Astrocyte of the cerebellum (primary cell): ENCODE measurements at regions not wholly inside any gene's neighbourhood (a gene's known extent, or its start where the extent isn't known, plus 50 kb on each side); places are given as distances from the start of the nearest gene placed in this dataset.

Source experiments
- DNase-seq: peaks from one replicate; pipeline ENCODE4 v3.0.0-alpha.2; 2011; ENCODE audit warnings: low read depth
- H3K4me3 ChIP-seq: 2 replicates; pipeline ENCODE4 v1.5.1; 2011; ENCODE audit warnings: mild to moderate bottlenecking, low read depth, low read length, moderate library complexity
- CTCF ChIP-seq: IDR thresholded peaks from 2 replicates; pipeline ENCODE4 v1.5.1; 2012; ENCODE audit warnings: low read length, low read depth, moderate library complexity, mild to moderate bottlenecking; ENCODE audit errors: missing control alignments
- in situ Hi-C: cut with HindIII; loops from 2 replicates; pipeline ENCODE4 v1.10.0; 2017; ENCODE audit warnings: low sequenced_read_pairs

GRCh38 chr9:99678566-99678965 is 143.1 kb upstream of the NR4A3 start:
- in situ Hi-C loops, result no loop called here
- DNase-seq, result no peak
- H3K4me3 ChIP-seq, result no peak overlapping the region
- TF ChIP-seq CTCF, result no peak

GRCh38 chr9:99680191-99680590 is 141.5 kb upstream of the NR4A3 start:
- in situ Hi-C loops, result no loop called here
- no peak for TF ChIP-seq CTCF
- no peak overlapping the region for H3K4me3 ChIP-seq
- DNase-seq, result no peak

GRCh38 chr9:99681113-99681512 is 140.6 kb upstream of the NR4A3 start:
- no peak for TF ChIP-seq CTCF
- in situ Hi-C loops, result no loop called here
- H3K4me3 ChIP-seq, result no peak overlapping the region
- no peak for DNase-seq

- no peak for DNase-seq
- in situ Hi-C loops, result no loop called here
- TF ChIP-seq CTCF, result no peak
- H3K4me3 ChIP-seq, result no peak overlapping the region
These were observed 139.3 kb upstream of the NR4A3 start for GRCh38 chr9:99682378-99682777.

GRCh38 chr9:99682870-99683269 is 138.8 kb upstream of the NR4A3 start:
- DNase-seq, result no peak
- no peak overlapping the region for H3K4me3 ChIP-seq
- no peak for TF ChIP-seq CTCF
- in situ Hi-C loops, result no loop called here

- TF ChIP-seq CTCF, result no peak
- DNase-seq, result no peak
- in situ Hi-C loops, result no loop called here
- no peak overlapping the region for H3K4me3 ChIP-seq
These were observed 131.1 kb upstream of the NR4A3 start for GRCh38 chr9:99690573-99690972.

GRCh38 chr9:99693888-99694287 is 127.8 kb upstream of the NR4A3 start:
- H3K4me3 ChIP-seq, result no peak overlapping the region
- in situ Hi-C loops, result no loop called here
- TF ChIP-seq CTCF, result no peak
- no peak for DNase-seq
